ENCODE measurements at regions not wholly inside any gene's neighbourhood (a gene's known extent, or its start where the extent isn't known, plus 50 kb on each side); places are given as distances from the start of the nearest gene placed in this dataset.

DNA sequence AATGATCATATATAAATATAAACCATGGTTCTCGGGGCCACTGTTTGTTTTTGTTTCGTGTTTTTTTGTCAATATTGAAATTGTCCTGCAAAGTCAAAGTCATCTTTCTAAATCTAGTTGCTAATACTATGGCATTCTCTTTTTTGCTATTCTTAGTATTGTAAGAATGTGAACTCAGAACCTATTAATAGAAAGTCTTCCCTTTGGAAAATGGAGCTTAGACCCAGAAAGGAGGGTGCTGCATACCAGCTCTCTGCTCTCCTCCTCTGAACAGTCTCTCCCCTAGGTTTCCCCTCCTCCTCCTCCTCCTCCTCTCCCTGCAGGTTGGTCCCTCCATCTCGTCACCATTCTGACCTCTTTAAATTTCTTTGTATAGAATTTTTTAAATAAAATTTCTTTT, 150.4 kb upstream of the CCN2 start:
- no peak for DNase-seq (ENCODE audit: low spot score)
- Mint-ChIP-seq H3K4me1 (no peaks in the 10 kb centered on the region), H3K27me3 (ENCODE audit: insufficient read depth, low read depth) (no peaks in the 10 kb centered on the region), H3K36me3 (peaks cover 3% of the 10 kb centered on the region), H3K4me3 (no peak overlapping the region), H3K27ac (no peak overlapping the region), H3K9me3 (peaks cover 10% of the 10 kb centered on the region)
- H4K20me1 ChIP-seq (ENCODE audit: low read depth): no peaks in the 10 kb centered on the region
- H3K9ac ChIP-seq: no peak overlapping the region
- no peaks in the 10 kb centered on the region for H3K27me3 ChIP-seq
- no peak overlapping the region for H3K27ac ChIP-seq
- no peak overlapping the region for H2AFZ ChIP-seq (replicated peaks)
- no peaks in the 10 kb centered on the region for H3K36me3 ChIP-seq
- no peak overlapping the region for H3K4me2 ChIP-seq
- no peaks in the 10 kb centered on the region for H3K79me2 ChIP-seq (ENCODE audit: low read depth)
- H3K4me3 ChIP-seq: no peak overlapping the region
- H3F3A ChIP-seq (ENCODE audit: low read depth): no peaks in the 10 kb centered on the region
- no peaks in the 10 kb centered on the region for H3K4me1 ChIP-seq
- no peaks in the 10 kb centered on the region for H3K9me3 ChIP-seq (ENCODE audit: low read depth)
- TF ChIP-seq EZH2 (IDR thresholded peaks at IDR 0.05) (no peak), EZH2phosphoT487 (IDR thresholded peaks at IDR 0.05) (no peak)
- TF ChIP-seq, protein P1, sequence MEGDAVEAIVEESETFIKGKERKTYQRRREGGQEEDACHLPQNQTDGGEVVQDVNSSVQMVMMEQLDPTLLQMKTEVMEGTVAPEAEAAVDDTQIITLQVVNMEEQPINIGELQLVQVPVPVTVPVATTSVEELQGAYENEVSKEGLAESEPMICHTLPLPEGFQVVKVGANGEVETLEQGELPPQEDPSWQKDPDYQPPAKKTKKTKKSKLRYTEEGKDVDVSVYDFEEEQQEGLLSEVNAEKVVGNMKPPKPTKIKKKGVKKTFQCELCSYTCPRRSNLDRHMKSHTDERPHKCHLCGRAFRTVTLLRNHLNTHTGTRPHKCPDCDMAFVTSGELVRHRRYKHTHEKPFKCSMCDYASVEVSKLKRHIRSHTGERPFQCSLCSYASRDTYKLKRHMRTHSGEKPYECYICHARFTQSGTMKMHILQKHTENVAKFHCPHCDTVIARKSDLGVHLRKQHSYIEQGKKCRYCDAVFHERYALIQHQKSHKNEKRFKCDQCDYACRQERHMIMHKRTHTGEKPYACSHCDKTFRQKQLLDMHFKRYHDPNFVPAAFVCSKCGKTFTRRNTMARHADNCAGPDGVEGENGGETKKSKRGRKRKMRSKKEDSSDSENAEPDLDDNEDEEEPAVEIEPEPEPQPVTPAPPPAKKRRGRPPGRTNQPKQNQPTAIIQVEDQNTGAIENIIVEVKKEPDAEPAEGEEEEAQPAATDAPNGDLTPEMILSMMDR (IDR thresholded peaks at IDR 0.05): no peak

DNA sequence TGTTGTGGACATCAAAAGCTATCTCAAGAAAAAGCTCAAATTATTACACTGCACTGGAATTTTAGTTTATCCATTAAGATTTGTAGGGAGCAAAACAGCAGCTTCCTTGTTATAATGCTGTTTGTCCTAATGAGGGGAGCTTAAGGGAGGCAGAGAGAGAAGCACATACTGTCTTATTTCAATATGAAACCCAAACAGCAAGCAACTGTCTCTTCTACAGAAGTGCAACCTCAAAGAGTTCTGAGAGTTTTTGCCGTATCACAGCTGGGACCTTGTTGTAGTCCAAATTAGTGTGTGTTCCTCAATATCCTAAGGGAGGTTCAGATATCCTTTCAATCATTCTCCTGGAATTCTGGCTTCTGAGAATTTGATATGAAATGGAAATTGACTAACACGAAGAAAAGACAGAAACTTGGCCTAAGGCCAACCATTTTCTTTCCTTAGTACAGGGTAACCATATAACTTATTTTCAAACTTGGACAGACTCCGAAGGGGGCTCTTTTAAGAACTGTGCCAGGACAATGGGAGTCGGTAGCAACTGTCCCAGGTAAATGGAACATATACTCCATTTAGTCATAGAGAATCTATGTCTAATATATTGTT, 149.3 kb upstream of the CCN2 start:
- Histone ChIP-seq H3K4me2 (no peak overlapping the region), H3K4me1 (no peaks in the 10 kb centered on the region), H3K9me3 (ENCODE audit: low read depth) (no peaks in the 10 kb centered on the region), H3K9ac (no peak overlapping the region), H3K36me3 (no peaks in the 10 kb centered on the region), H2AFZ (replicated peaks) (no peak overlapping the region), H3K27me3 (no peaks in the 10 kb centered on the region), H4K20me1 (ENCODE audit: low read depth) (no peaks in the 10 kb centered on the region), H3F3A (ENCODE audit: low read depth) (no peaks in the 10 kb centered on the region), H3K79me2 (ENCODE audit: low read depth) (no peaks in the 10 kb centered on the region), H3K27ac (no peak overlapping the region), H3K4me3 (no peak overlapping the region)
- H3K9me3 Mint-ChIP-seq: peaks cover 10% of the 10 kb centered on the region
- H3K27ac Mint-ChIP-seq: no peak overlapping the region
- no peaks in the 10 kb centered on the region for H3K4me1 Mint-ChIP-seq
- TF ChIP-seq, protein P1 (IDR thresholded peaks at IDR 0.05): no peak
- TF ChIP-seq EZH2phosphoT487 (IDR thresholded peaks at IDR 0.05) (no peak), EZH2 (IDR thresholded peaks at IDR 0.05) (no peak)
- no peaks in the 10 kb centered on the region for H3K27me3 Mint-ChIP-seq (ENCODE audit: insufficient read depth, low read depth)
- H3K36me3 Mint-ChIP-seq: peaks cover 3% of the 10 kb centered on the region
- H3K4me3 Mint-ChIP-seq: no peak overlapping the region
- no peak for DNase-seq (ENCODE audit: low spot score)

DNA sequence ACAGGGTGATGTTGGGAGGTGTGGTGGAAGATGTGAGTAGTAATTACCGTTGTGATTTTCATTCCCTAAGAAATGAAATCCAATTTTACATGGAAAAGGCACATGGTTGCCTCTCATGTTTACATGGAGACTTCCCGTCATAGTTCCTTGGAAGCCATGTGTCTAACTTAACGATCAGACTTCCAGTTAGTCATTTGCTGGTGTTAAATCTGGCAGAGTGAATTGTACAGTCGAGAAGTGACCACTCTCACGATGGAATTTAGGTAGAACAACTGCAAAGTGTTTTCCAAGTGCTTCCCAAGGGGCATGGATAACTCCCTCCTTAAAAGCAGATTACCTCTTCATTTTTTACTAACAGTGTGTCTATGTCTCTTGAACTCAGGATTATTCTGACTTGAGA, 145.8 kb upstream of the CCN2 start:
- Mint-ChIP-seq H3K9me3 (peaks cover under 1% of the 10 kb centered on the region), H3K4me1 (no peaks in the 10 kb centered on the region), H3K27ac (no peak overlapping the region), H3K27me3 (ENCODE audit: insufficient read depth, low read depth) (no peaks in the 10 kb centered on the region), H3K4me3 (no peak overlapping the region), H3K36me3 (no peaks in the 10 kb centered on the region)
- Histone ChIP-seq H3K27me3 (no peaks in the 10 kb centered on the region), H3K9me3 (ENCODE audit: low read depth) (no peaks in the 10 kb centered on the region), H2AFZ (replicated peaks) (no peak overlapping the region), H4K20me1 (ENCODE audit: low read depth) (no peaks in the 10 kb centered on the region), H3K4me1 (no peaks in the 10 kb centered on the region), H3F3A (ENCODE audit: low read depth) (no peaks in the 10 kb centered on the region), H3K27ac (no peak overlapping the region), H3K36me3 (no peaks in the 10 kb centered on the region), H3K4me2 (no peak overlapping the region), H3K79me2 (ENCODE audit: low read depth) (no peaks in the 10 kb centered on the region), H3K4me3 (no peak overlapping the region), H3K9ac (no peak overlapping the region)
- DNase-seq (ENCODE audit: low spot score): no peak
- TF ChIP-seq, protein P1 (IDR thresholded peaks at IDR 0.05): no peak
- TF ChIP-seq EZH2 (IDR thresholded peaks at IDR 0.05): no peak
- no peak for TF ChIP-seq EZH2phosphoT487 (IDR thresholded peaks at IDR 0.05)

All from neural progenitor cell (in vitro differentiated cells).